K562 (cell line): ENCODE measurements at regions not wholly inside any gene's neighbourhood (a gene's known extent, or its start where the extent isn't known, plus 50 kb on each side); places are given as distances from the start of the nearest gene placed in this dataset.

ENCODE experiments used
- ATAC-seq: fragments of 200-7000 bp; cut with Tn5 transposase; 3 replicates; pipeline ENCODE4 v1.9.1; 2020; ENCODE audit warnings: moderate library complexity
- BruUV-seq: library from RNA; stranded (reverse); fragments of 400-500 nt; replicated peaks from 2 replicates; lab custom pipeline; 2021; lab: Mats Ljungman, UMichigan
- CTCF ChIA-PET: fragments of 300-600 bp; formaldehyde crosslinking; extraction: SDS; loops from one replicate; lab custom pipeline; 2021; ENCODE audit warnings: low intra/inter-chr PET ratio; lab: Yijun Ruan, JAX
- POLR2A ChIA-PET: fragments of 300-600, 350-650 bp; sonication (Branson Sonifier 250); formaldehyde crosslinking; extraction: SDS; loops from one replicate; lab custom pipeline; 2021; ENCODE audit warnings: antibody characterized with exemption, inconsistent platforms; lab: Yijun Ruan, JAX
- DNase-seq, 4 experiments: peaks; one replicate each; pipeline versions ENCODE4 v3.0.0 to v3.0.0-alpha.2; 2011 to 2018; ENCODE audit warnings: low spot score in 3 of 4, mixed read lengths in 3 of 4; ENCODE audit errors: extremely low read depth in 1 of 4
- FAIRE-seq: peaks from 2 replicates; lab custom pipeline; 2011; peaks lifted over from hg19 to GRCh38; lab: Jason Lieb, UNC
- H2AFZ ChIP-seq: 2 replicates; pipeline ENCODE4 v1.6.0; 2011; ENCODE audit warnings: low read depth, low read length, control low read depth, inconsistent platforms
- H3K27ac ChIP-seq: fragments of 200-600 bp; 3 replicates; pipeline ENCODE4 v1.8.0; 2011; ENCODE audit warnings: low read depth, mild to moderate bottlenecking, control low read depth, inconsistent platforms, low read length, moderate library complexity, mixed read lengths; ENCODE audit errors: extremely low read depth
- H3K27me3 ChIP-seq, 2 experiments: fragments of 300-600 bp in 1 of 2; 2 replicates in 1 of 2; 3 replicates in 1 of 2; pipeline versions ENCODE4 v1.6.0 to v1.8.0; 2011; ENCODE audit warnings: inconsistent platforms in 2 of 2, low read length in 2 of 2, mild to moderate bottlenecking in 1 of 2, mixed read lengths in 1 of 2, moderate library complexity in 1 of 2; ENCODE audit not compliant: control insufficient read depth in 2 of 2, insufficient read depth in 2 of 2
- H3K36me3 ChIP-seq: fragments of 300-600 bp; 3 replicates; pipeline ENCODE4 v1.8.0; 2011; ENCODE audit warnings: mild to moderate bottlenecking, low read length, inconsistent platforms; ENCODE audit not compliant: control insufficient read depth, insufficient read depth
- H3K4me1 ChIP-seq, 2 experiments: fragments of 200-600 bp in 1 of 2; replicated peaks in 1 of 2; 2 replicates in 1 of 2; 3 replicates in 1 of 2; pipeline versions ENCODE4 v1.5.1 to v1.8.0; 2011; ENCODE audit warnings: inconsistent platforms in 2 of 2, low read length in 2 of 2, mild to moderate bottlenecking in 1 of 2, mixed read lengths in 1 of 2, moderate library complexity in 1 of 2; ENCODE audit not compliant: control insufficient read depth in 2 of 2, insufficient read depth in 2 of 2
- H3K4me2 ChIP-seq: 2 replicates; pipeline ENCODE4 v1.6.1; 2011; ENCODE audit warnings: low read length, control low read depth, inconsistent platforms, mixed read lengths; ENCODE audit not compliant: insufficient read depth
- H3K4me3 ChIP-seq: fragments of 200-600 bp; sonication (generic), shearing (Covaris generic); 2 replicates; pipeline ENCODE4 v1.5.1; 2016; ENCODE audit warnings: control low read depth, inconsistent platforms
- H3K79me2 ChIP-seq: fragments of 200-600 bp; 3 replicates; pipeline ENCODE4 v1.8.0; 2011; ENCODE audit warnings: low read length, inconsistent platforms; ENCODE audit not compliant: control insufficient read depth, insufficient read depth
- H3K9ac ChIP-seq, 2 experiments: 2 replicates each; pipeline versions ENCODE4 v1.6.0 to v1.6.1; 2011; ENCODE audit warnings: low read depth in 2 of 2, low read length in 2 of 2, control low read depth in 1 of 2, inconsistent platforms in 1 of 2, mild to moderate bottlenecking in 1 of 2, mixed read lengths in 1 of 2; ENCODE audit not compliant: insufficient read depth in 1 of 2
- H3K9me1 ChIP-seq: one replicate; pipeline ENCODE4 v1.6.0; 2011; ENCODE audit warnings: inconsistent platforms, mild to moderate bottlenecking, low read length, moderate library complexity; ENCODE audit not compliant: control insufficient read depth, insufficient read depth
- H3K9me3 ChIP-seq: replicated peaks from 2 replicates; pipeline ENCODE4 v1.5.1; 2011; ENCODE audit warnings: low read depth, low read length, inconsistent platforms; ENCODE audit not compliant: control insufficient read depth, insufficient read depth
- H4K20me1 ChIP-seq: replicated peaks from 2 replicates; pipeline ENCODE4 v1.6.1; 2011; ENCODE audit warnings: low read length, inconsistent platforms, mixed read lengths; ENCODE audit not compliant: control insufficient read depth, insufficient read depth
- CBFA2T2 ChIP-seq: fragments of 450-650 bp; conservative IDR thresholded peaks from 2 replicates; pipeline ENCODE4 v1.6.1; 2017; ENCODE audit warnings: mild to moderate bottlenecking
- DIDO1 ChIP-seq: fragments of 450-650 bp; IDR thresholded peaks from 2 replicates; pipeline ENCODE4 v1.6.1; 2016; ENCODE audit warnings: low read depth, missing biosample characterization, missing genetic modification characterization
- HOXB6 ChIP-seq: fragments of 250-450 bp; sonication (Bioruptor Pico); IDR thresholded peaks from 2 replicates; pipeline ENCODE4 v1.5.1; 2022; ENCODE audit warnings: mild to moderate bottlenecking, borderline replicate concordance
- MAX ChIP-seq: sonication (generic); formaldehyde crosslinking; IDR thresholded peaks from 2 replicates; pipeline ENCODE4 v1.9.0; 2022; ENCODE audit warnings: mild to moderate bottlenecking, missing genetic modification reagents
- MCM3 ChIP-seq: fragments of 450-650 bp; IDR thresholded peaks from 2 replicates; pipeline ENCODE4 v1.6.1; 2016
- NFE2 ChIP-seq: IDR thresholded peaks from 2 replicates; pipeline ENCODE4 v1.6.1; 2014; ENCODE audit warnings: antibody characterized with exemption, low read depth
- NFIC ChIP-seq: fragments of 450-650 bp; IDR thresholded peaks from 2 replicates; pipeline ENCODE4 v1.6.1; 2017; ENCODE audit warnings: mild to moderate bottlenecking, inconsistent platforms
- ZNF277 ChIP-seq: fragments of 250-450 bp; sonication (Bioruptor Pico); IDR thresholded peaks from 2 replicates; pipeline ENCODE4 v1.8.0; 2022; ENCODE audit warnings: inconsistent platforms, mild to moderate bottlenecking, moderate library complexity, borderline replicate concordance
- WGBS: fragments of 100-300 bp; shearing (Covaris generic); methylation state at CpG from one replicate; pipeline ENCODE4 v1.1.6; 2016; ENCODE audit warnings: low coverage, mixed read lengths; ENCODE audit not compliant: insufficient coverage; ENCODE audit errors: missing lambda C conversion rate; 5-methylcytosine and 5-hydroxymethylcytosine counted together
- in situ Hi-C: fragments of 300-500 bp; cut with MboI; formaldehyde crosslinking; loops from 4 replicates; pipeline ENCODE4 v1.15.0; 2018; ENCODE audit warnings: inconsistent platforms, mixed read lengths
- intact Hi-C: fragments of 100-400 bp; cut with micrococcal nuclease; formaldehyde crosslinking; loops from 2 replicates; pipeline ENCODE4 v1.14.2; 2022

GRCh38 chr12:102748704-102749103, 168.3 kb downstream of the PAH start:
- ChIA-PET POLR2A (interaction anchor here (0.9 kb wide), 1 partner anchor 8 kb away, joined by 4 read pairs; no protein-coding TSS in a partner anchor), CTCF (no interaction called here)
- no peak overlapping the region for H3K9ac ChIP-seq
- no peaks in the 10 kb centered on the region for H3K36me3 ChIP-seq
- H3K27ac ChIP-seq, result no peak overlapping the region
- TF ChIP-seq CBFA2T2 (no peak), MCM3 (no peak), ZNF277 (no peak), NFIC (no peak), NFE2 (no peak), DIDO1 (tag) (no peak), HOXB6 (CRISPR knock-in tag) (no peak), MAX (CRISPR knock-in tag) (no peak)
- FAIRE-seq, result no peak
- no peak overlapping the region for H3K4me3 ChIP-seq
- H3K27me3 ChIP-seq, result peaks cover 0 to 1% of the 10 kb centered on the region in 2 experiments; a peak in 1 of 5 replicates
- no TSS peak for BruUV-seq
- in situ Hi-C loops (no loop called here), intact Hi-C loops (no loop called here)
- no peak overlapping the region for H3K4me2 ChIP-seq
- no peaks in the 10 kb centered on the region for H3K79me2 ChIP-seq
- H3K9me1 ChIP-seq, result no peaks in the 10 kb centered on the region
- 0% methylated on average over 3 of the region's 3 CpGs for WGBS
- H2AFZ ChIP-seq, result no peak overlapping the region
- H4K20me1 ChIP-seq, result no peaks in the 10 kb centered on the region
- DNase-seq, result no peak
- H3K4me1 ChIP-seq, result no peaks in the 10 kb centered on the region; a peak in 1 of 5 replicates
- no peak for ATAC-seq
- H3K9me3 ChIP-seq, result no peaks in the 10 kb centered on the region
